DND-41 (cell line): ENCODE measurements at regions not wholly inside any gene's neighbourhood (a gene's known extent, or its start where the extent isn't known, plus 50 kb on each side); places are given as distances from the start of the nearest gene placed in this dataset.

ENCODE experiments used
- ATAC-seq: fragments of 200-7000 bp; cut with Tn5 transposase; 3 replicates; pipeline ENCODE4 v1.9.1; 2021; ENCODE audit warnings: low read depth; ENCODE audit not compliant: insufficient read depth
- DNase-seq: peaks from one replicate; pipeline ENCODE4 v3.0.0-alpha.2; 2020
- H2AFZ ChIP-seq: 2 replicates; pipeline ENCODE4 v1.6.0; 2012; ENCODE audit warnings: low read depth, low read length
- H3K27ac ChIP-seq: 2 replicates; pipeline ENCODE4 v1.5.1; 2012; ENCODE audit warnings: low read length, inconsistent platforms
- H3K27me3 ChIP-seq: fragments of 200-600 bp; sonication (generic); 2 replicates; pipeline ENCODE4 v1.6.0; 2012; ENCODE audit warnings: low read length, mild to moderate bottlenecking, inconsistent platforms; ENCODE audit not compliant: insufficient read depth, poor library complexity
- H3K36me3 ChIP-seq: 2 replicates; pipeline ENCODE4 v1.5.1; 2012; ENCODE audit warnings: low read length, inconsistent platforms; ENCODE audit not compliant: insufficient read depth
- H3K4me1 ChIP-seq: 2 replicates; pipeline ENCODE4 v1.5.1; 2012; ENCODE audit warnings: mild to moderate bottlenecking, low read length; ENCODE audit not compliant: insufficient read depth
- H3K4me2 ChIP-seq: 2 replicates; pipeline ENCODE4 v1.6.0; 2012; ENCODE audit warnings: mild to moderate bottlenecking, moderate library complexity, low read length, inconsistent platforms; ENCODE audit not compliant: insufficient read depth
- H3K4me3 ChIP-seq, 2 experiments: fragments of 200-600 bp in 1 of 2; shearing (Covaris generic) in 1 of 2; 2 replicates each; pipeline ENCODE4 v1.5.1; 2012 to 2016; ENCODE audit warnings: inconsistent platforms in 2 of 2, low read length in 2 of 2, mild to moderate bottlenecking in 2 of 2, low read depth in 1 of 2, moderate library complexity in 1 of 2
- H3K79me2 ChIP-seq: 2 replicates; pipeline ENCODE4 v1.6.0; 2012; ENCODE audit warnings: low read length, inconsistent platforms; ENCODE audit not compliant: insufficient read depth
- H3K9ac ChIP-seq: 2 replicates; pipeline ENCODE4 v1.6.0; 2012; ENCODE audit warnings: low read depth, mild to moderate bottlenecking, inconsistent platforms, low read length, moderate library complexity
- H3K9me3 ChIP-seq: 2 replicates; pipeline ENCODE4 v1.5.1; 2012; ENCODE audit warnings: low read length, moderate library complexity, mild to moderate bottlenecking, inconsistent platforms; ENCODE audit not compliant: insufficient read depth, severe bottlenecking
- H4K20me1 ChIP-seq: 2 replicates; pipeline ENCODE4 v1.6.0; 2012; ENCODE audit warnings: low read length; ENCODE audit not compliant: insufficient read depth
- EZH2 ChIP-seq: IDR thresholded peaks from 3 replicates; pipeline ENCODE4 v1.6.1; 2012; ENCODE audit warnings: borderline replicate concordance, low read depth, mild to moderate bottlenecking, moderate library complexity, low read length, inconsistent platforms; ENCODE audit not compliant: severe bottlenecking
- TF ChIP-seq, protein P1 (sequence below): IDR thresholded peaks from 2 replicates; pipeline ENCODE4 v1.5.1; 2012; ENCODE audit warnings: borderline replicate concordance, low read length, moderate library complexity, mild to moderate bottlenecking; ENCODE audit not compliant: poor library complexity, severe bottlenecking; ENCODE audit errors: extremely low read depth

DNA sequence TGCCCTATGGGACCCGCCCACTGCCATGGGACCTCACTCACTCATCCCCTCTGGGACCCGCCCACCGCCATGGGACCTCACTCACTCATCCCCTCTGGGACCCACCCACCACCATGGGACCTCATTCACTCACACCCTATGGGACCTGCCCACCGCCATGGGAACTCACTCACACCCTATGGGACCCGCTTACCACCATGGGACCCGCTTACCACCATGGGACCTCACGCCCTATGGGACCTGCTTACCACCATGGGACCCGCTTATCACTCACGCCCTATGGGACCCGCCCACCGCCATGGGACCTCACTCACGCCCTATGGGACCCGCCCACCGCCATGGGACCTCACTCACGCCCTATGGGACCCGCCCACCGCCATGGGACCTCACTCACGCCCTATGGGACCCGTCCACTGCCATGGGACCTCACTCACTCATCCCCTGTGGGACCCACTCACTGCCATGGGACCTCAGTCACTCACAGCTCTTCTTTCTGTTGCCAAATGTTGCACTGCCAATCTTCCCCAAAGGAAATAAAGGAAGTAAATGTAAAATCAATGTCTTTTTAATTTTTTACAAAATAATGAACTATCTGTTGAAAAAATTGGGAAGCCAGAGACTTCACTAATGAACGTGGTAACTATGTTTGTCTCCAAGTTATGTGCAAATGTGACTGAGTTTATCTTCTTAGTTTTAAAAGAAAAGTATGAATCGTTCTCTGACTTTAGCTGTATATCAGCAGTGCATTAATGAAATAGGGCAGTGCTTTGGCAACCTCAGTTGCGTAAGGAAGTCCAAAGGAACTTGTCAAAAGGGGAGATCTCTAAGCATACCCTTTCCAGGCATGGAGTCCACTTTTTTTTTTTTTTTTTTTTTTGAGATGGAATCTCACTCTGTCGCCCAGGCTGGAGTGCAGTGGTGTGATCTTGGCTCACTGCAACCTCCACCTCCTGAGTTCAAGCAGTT lies 101.5 kb upstream of the MGAT5 start:
- Histone ChIP-seq H3K9me3 (no peaks in the 10 kb centered on the region), H3K4me2 (no peak overlapping the region), H3K36me3 (peaks cover 18% of the 10 kb centered on the region), H2AFZ (no peak overlapping the region), H4K20me1 (peaks cover 51% of the 10 kb centered on the region), H3K79me2 (peaks cover 78% of the 10 kb centered on the region), H3K4me3 (no peak overlapping the region), H3K9ac (no peak overlapping the region), H3K27ac (no peak overlapping the region), H3K4me1 (no peaks in the 10 kb centered on the region), H3K27me3 (no peaks in the 10 kb centered on the region)
- no peak for ATAC-seq
- DNase-seq = no peak
- TF ChIP-seq EZH2 = no peak
- TF ChIP-seq, protein P1, sequence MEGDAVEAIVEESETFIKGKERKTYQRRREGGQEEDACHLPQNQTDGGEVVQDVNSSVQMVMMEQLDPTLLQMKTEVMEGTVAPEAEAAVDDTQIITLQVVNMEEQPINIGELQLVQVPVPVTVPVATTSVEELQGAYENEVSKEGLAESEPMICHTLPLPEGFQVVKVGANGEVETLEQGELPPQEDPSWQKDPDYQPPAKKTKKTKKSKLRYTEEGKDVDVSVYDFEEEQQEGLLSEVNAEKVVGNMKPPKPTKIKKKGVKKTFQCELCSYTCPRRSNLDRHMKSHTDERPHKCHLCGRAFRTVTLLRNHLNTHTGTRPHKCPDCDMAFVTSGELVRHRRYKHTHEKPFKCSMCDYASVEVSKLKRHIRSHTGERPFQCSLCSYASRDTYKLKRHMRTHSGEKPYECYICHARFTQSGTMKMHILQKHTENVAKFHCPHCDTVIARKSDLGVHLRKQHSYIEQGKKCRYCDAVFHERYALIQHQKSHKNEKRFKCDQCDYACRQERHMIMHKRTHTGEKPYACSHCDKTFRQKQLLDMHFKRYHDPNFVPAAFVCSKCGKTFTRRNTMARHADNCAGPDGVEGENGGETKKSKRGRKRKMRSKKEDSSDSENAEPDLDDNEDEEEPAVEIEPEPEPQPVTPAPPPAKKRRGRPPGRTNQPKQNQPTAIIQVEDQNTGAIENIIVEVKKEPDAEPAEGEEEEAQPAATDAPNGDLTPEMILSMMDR = no peak

DNA sequence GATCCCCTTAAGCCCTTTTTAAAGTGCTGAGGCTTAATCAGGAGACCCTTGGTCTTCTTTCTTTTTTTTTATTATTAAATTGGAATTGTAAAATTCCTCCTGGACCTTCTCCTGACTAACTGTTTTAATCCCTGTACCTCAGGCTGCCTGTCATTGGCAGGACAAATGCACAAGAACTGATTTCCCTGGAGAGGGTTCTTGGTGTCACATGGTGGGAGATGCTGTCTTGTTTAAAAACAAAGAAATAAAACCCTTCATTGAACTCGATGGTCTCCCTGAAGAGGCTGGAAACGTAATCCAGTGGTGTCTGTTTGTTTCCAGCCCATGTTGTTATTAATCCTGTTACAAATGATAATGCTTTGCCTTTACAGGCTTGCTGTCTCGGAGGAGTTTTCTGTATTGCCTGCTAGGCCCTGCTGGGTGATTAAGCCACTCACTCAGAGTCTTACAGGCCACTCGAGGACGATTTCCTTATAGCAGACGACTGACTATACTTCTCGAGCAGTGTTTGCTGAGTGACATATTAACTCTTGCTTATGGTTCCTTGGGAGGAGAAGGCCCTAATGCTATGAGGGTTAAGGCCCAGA lies 100.5 kb upstream of the MGAT5 start:
- H2AFZ ChIP-seq = no peak overlapping the region
- TF ChIP-seq, protein P1 = no peak
- TF ChIP-seq EZH2 = no peak
- H3K4me2 ChIP-seq = no peak overlapping the region
- ATAC-seq (no peak), DNase-seq (no peak)
- no peak overlapping the region for H3K9ac ChIP-seq
- no peaks in the 10 kb centered on the region for H3K9me3 ChIP-seq
- H3K36me3 ChIP-seq = peaks cover 18% of the 10 kb centered on the region
- H3K27me3 ChIP-seq = no peaks in the 10 kb centered on the region
- H3K27ac ChIP-seq = no peak overlapping the region
- H3K79me2 ChIP-seq = peaks cover 79% of the 10 kb centered on the region
- peaks cover 58% of the 10 kb centered on the region for H4K20me1 ChIP-seq
- no peaks in the 10 kb centered on the region for H3K4me1 ChIP-seq
- no peak overlapping the region for H3K4me3 ChIP-seq

DNA sequence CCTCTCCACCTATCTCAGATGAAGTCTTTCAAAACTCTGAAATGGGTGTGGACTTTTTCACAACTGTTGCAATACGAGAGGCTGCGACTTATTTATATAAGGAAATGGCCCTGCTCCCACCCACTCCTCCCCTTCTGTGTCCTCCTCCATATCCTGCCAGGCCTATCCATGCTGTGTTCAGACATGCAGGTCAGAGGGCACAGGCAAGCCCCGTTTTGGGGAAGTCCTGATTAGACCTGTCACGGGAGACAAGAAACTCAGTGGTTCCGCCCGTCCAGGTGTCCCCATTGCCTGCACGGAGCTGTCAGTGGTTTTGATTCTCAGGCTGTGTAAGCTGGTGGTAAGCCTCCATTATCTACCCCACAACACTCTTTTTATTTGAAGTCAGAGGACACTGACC lies 99.6 kb upstream of the MGAT5 start:
- TF ChIP-seq, protein P1 = no peak
- TF ChIP-seq EZH2 = no peak
- H2AFZ ChIP-seq = no peak overlapping the region
- no peaks in the 10 kb centered on the region for H3K27me3 ChIP-seq
- no peak overlapping the region for H3K27ac ChIP-seq
- no peak overlapping the region for H3K9ac ChIP-seq
- DNase-seq = no peak
- peaks cover 61% of the 10 kb centered on the region for H4K20me1 ChIP-seq
- H3K79me2 ChIP-seq = peaks cover 78% of the 10 kb centered on the region
- H3K4me1 ChIP-seq = no peaks in the 10 kb centered on the region
- peak; percentile 41; the same call in 1 of the 3 replicates for ATAC-seq
- H3K36me3 ChIP-seq = peaks cover 18% of the 10 kb centered on the region
- H3K4me3 ChIP-seq = no peak overlapping the region
- H3K4me2 ChIP-seq = no peak overlapping the region
- H3K9me3 ChIP-seq = no peaks in the 10 kb centered on the region
